OCI-LY3 (cell line): ENCODE measurements at regions not wholly inside any gene's neighbourhood (a gene's known extent, or its start where the extent isn't known, plus 50 kb on each side); places are given as distances from the start of the nearest gene placed in this dataset.

Experiments used
- EZH2phosphoT487 ChIP-seq: fragments of 200-600 bp; shearing (Covaris generic); IDR thresholded peaks from 2 replicates; pipeline ENCODE4 v1.6.1; 2018; ENCODE audit warnings: antibody characterized with exemption, mixed run types, low read depth
- TF ChIP-seq, protein P1 (sequence below): fragments of 200-600, 300-600 bp; sonication (generic); IDR thresholded peaks from 2 replicates; pipeline ENCODE4 v1.5.1; 2014; ENCODE audit warnings: antibody characterized with exemption, low read length, low read depth

DNA sequence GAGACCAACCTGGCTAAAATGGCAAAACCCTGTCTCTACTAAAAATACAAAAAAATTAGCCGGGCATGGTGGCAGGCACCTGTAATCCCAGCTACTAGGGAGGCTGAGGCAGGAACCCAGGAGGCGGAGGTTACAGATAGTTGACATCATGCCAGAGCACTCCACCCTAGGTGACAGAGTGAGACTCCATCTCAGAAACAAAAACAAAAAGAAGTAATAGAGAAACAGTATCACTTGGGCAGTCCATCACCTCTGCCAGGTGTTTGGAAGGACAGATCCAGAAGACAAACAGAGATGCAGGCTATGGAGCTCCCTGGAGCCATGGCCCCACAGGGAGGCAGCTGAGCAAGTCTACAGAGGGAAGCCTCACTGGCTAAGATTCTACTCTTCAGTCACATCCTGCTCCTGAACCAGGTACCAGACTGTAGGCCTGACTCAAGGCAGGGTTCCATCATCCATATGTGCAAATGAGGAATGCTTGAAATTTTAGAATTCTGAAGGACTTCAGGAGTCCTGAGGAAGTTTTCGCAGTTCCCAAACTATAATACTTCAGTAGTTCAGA is 81.4 kb upstream of the CPEB2 start:
- TF ChIP-seq, protein P1, sequence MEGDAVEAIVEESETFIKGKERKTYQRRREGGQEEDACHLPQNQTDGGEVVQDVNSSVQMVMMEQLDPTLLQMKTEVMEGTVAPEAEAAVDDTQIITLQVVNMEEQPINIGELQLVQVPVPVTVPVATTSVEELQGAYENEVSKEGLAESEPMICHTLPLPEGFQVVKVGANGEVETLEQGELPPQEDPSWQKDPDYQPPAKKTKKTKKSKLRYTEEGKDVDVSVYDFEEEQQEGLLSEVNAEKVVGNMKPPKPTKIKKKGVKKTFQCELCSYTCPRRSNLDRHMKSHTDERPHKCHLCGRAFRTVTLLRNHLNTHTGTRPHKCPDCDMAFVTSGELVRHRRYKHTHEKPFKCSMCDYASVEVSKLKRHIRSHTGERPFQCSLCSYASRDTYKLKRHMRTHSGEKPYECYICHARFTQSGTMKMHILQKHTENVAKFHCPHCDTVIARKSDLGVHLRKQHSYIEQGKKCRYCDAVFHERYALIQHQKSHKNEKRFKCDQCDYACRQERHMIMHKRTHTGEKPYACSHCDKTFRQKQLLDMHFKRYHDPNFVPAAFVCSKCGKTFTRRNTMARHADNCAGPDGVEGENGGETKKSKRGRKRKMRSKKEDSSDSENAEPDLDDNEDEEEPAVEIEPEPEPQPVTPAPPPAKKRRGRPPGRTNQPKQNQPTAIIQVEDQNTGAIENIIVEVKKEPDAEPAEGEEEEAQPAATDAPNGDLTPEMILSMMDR = no peak
- TF ChIP-seq EZH2phosphoT487 = no peak
